ENCODE measurements at regions not wholly inside any gene's neighbourhood (a gene's known extent, or its start where the extent isn't known, plus 50 kb on each side); places are given as distances from the start of the nearest gene placed in this dataset.

DNA sequence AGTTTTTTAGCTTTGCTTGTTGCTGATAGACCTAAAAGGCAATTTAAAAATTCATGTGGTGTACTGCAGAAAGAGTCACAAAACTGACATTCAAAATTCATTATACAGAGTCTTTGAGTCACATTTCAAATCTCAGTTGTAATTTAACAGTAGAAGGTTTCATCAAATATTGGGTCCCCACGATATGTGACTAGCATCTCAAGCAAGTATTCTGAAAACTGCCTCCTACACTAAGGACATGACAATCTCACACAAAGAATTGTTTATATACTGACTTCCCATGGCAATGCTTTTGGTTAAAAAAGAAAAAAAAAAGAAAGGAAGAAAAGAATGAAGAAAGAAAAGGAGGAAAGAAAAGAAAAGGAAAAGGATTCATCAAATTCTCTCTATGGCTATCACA is 62.1 kb upstream of the CTSO start:
- no peak for TF ChIP-seq POLR2AphosphoS5 (IDR thresholded peaks at IDR 0.05)
- TF ChIP-seq, protein P1, sequence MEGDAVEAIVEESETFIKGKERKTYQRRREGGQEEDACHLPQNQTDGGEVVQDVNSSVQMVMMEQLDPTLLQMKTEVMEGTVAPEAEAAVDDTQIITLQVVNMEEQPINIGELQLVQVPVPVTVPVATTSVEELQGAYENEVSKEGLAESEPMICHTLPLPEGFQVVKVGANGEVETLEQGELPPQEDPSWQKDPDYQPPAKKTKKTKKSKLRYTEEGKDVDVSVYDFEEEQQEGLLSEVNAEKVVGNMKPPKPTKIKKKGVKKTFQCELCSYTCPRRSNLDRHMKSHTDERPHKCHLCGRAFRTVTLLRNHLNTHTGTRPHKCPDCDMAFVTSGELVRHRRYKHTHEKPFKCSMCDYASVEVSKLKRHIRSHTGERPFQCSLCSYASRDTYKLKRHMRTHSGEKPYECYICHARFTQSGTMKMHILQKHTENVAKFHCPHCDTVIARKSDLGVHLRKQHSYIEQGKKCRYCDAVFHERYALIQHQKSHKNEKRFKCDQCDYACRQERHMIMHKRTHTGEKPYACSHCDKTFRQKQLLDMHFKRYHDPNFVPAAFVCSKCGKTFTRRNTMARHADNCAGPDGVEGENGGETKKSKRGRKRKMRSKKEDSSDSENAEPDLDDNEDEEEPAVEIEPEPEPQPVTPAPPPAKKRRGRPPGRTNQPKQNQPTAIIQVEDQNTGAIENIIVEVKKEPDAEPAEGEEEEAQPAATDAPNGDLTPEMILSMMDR (IDR thresholded peaks at IDR 0.05), result no peak
- TF ChIP-seq POLR2A (IDR thresholded peaks at IDR 0.05; ENCODE audit: low read depth), result no peak
- no peak for TF ChIP-seq EP300 (IDR thresholded peaks at IDR 0.05)

All from esophagus muscularis mucosa (tissue), 4 donors.